GM21619 (cell line): ENCODE measurements at regions not wholly inside any gene's neighbourhood (a gene's known extent, or its start where the extent isn't known, plus 50 kb on each side); places are given as distances from the start of the nearest gene placed in this dataset.
A peak's percentile ranks its signal among the peaks of the same experiment; 100 is the strongest.
"Not testable (repeated sequence)": the region's sequence is repeated elsewhere in the genome, so short reads cannot be mapped to it uniquely, and the experiment has no call there.

ENCODE experiments used
- ATAC-seq: cut with Tn5 transposase; IDR thresholded peaks from one replicate; pipeline ENCODE4 v1.9.1; 2021; ENCODE audit not compliant: unreplicated experiment

- ATAC-seq, result no peak
Measured at GRCh38 chr12:47378222-47378582, 298.4 kb upstream of the AMIGO2 start.

GRCh38 chr12:47377414-47378221 lies 297.9 kb upstream of the AMIGO2 start:
- ATAC-seq, result no peak

- ATAC-seq, result no peak
Measured at GRCh38 chr12:47376927-47377326, 297.2 kb upstream of the AMIGO2 start.

DNA sequence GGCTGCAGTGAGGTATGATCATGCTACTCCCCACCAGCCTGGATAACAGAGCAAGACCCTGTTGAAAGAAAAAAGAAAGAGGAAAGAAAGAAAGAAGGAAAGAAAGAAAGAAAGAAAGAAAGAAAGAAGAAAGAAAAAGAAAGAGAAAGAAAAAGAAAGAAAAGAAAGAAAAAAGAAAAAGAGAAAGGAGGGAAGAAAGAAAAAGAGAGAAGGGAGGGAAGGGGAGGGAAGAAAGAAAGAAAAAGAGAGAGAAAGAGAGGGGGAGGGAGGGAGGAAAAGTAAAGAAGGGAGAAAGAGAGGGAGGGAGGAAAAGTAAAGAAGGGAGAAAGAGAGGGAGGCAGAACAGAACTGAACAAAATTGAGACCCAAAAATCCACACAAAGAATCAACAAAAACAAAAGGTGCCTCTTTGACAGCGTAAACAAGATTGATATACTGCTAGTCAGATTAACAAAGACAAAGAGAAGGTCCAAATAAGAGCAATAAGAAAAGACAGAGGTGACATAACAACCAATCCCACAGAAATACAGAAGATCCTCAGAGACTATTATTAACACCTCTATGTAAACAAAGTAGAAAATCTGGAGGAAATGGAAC lies 293.9 kb upstream of the AMIGO2 start:
- no peak for ATAC-seq

- ATAC-seq, result no peak
Measured at GRCh38 chr12:47370421-47370820, 290.7 kb upstream of the AMIGO2 start.

GRCh38 chr12:47369085-47369484 lies 289.3 kb upstream of the AMIGO2 start:
- no peak for ATAC-seq

DNA sequence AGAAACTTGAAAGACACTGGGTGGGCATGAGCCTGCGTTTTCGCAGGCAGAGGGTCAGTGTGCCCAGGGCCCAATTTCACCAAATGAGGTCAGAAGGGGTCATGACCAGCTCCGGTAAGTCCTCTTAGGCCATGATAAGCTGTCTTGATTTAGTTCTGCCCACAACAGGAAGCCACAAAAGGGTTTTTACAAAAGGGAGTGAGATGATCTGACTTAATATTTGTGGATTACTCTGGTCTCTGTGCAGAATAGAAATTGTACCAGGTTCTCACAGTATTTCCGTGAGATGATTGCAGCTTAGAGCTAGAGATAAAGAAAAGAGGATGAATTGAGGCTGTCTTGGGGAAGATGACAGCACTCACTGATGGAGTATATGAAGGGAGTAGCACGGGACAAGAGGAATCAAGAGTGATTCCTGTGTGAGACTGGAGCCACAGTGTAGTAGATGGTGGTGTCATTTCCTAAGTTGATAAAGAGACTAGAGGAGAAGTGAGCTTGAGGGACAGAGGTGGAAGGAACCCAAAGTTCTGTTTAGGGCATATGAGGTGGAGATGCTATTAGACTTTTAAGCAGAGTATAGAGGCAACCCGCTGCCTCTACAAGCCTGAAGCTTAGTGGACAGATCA lies 288.3 kb upstream of the AMIGO2 start:
- ATAC-seq, result no peak

GRCh38 chr12:47366579-47366978 lies 286.8 kb upstream of the AMIGO2 start:
- ATAC-seq, result no peak

DNA sequence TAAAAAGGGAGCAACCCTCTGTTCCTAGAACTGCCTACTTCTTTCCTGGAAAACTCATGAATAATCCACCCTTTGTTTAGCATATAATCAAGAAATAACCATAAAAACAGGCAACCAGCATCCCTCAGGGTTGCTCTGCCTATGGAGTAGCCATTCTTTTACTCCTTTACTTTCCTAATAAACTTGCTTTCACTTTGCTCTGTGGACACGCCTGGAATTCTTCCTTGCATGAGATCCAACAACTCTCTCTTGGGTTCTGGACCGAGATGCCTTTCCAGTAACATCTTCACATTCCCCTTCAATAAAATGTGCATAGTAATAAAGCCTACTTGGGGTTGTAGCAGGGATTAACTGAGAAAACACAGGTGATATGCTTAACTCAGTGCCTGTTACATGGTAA lies 286.4 kb upstream of the AMIGO2 start:
- no peak for ATAC-seq

- ATAC-seq, result not testable (repeated sequence)
Measured at GRCh38 chr12:47365443-47366076, 285.8 kb upstream of the AMIGO2 start.

- ATAC-seq, result no peak
Measured at GRCh38 chr12:47364261-47364660, 284.5 kb upstream of the AMIGO2 start.

DNA sequence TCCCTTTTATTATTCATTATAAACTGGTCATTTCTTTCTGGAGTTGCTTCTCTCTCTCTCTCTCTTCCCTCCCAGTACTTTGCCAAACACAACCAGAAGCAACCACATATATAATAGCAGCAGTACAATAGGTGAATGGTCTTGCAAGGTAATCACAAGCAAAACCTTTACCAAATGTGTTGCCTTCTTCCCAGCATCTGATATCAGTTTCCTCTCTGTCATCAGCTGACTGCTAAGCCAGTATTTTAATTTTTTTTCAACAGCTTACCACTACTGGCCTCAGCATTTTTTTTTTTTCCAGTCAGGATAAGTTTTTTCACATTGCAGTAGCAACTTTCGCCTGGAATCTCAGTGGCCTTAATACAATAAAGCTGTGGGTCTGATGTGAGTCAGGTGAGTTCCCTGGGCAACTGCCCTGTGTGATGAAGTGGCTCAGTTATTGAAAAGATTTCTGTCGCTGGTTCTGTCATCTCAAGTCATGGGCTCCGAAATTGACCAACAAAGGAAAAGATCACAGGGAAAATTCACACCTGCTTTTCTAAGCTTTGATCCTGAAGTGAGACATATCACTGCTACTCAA lies 282.5 kb upstream of the AMIGO2 start:
- no peak for ATAC-seq

GRCh38 chr12:47361389-47362021 lies 281.7 kb upstream of the AMIGO2 start:
- ATAC-seq, result peak; percentile 73

- ATAC-seq, result peak; percentile 15
Measured at GRCh38 chr12:47360771-47361388, 281.1 kb upstream of the AMIGO2 start.

DNA sequence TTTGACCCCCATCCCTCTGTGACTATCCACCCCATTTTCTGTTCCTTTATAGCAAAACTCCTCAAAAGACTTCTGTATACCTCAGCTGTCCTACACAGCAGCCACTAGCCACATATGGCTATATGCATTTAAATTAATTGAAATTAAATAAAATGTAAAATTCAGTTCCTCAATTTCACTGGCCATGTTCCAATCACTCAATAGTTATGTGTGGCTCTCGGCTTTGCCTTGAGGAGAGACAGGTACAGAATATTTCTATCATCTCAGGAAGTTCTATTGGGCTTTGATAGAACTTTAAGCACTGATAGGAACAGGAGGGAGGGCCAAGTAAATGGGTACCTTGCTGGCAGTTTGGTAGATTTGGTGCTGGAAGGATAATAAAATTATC lies 280.3 kb upstream of the AMIGO2 start:
- no peak for ATAC-seq

- no peak for ATAC-seq
Measured at GRCh38 chr12:47359310-47360092, 279.7 kb upstream of the AMIGO2 start.

- not testable (repeated sequence) for ATAC-seq
Measured at GRCh38 chr12:47357006-47357405, 277.2 kb upstream of the AMIGO2 start.

DNA sequence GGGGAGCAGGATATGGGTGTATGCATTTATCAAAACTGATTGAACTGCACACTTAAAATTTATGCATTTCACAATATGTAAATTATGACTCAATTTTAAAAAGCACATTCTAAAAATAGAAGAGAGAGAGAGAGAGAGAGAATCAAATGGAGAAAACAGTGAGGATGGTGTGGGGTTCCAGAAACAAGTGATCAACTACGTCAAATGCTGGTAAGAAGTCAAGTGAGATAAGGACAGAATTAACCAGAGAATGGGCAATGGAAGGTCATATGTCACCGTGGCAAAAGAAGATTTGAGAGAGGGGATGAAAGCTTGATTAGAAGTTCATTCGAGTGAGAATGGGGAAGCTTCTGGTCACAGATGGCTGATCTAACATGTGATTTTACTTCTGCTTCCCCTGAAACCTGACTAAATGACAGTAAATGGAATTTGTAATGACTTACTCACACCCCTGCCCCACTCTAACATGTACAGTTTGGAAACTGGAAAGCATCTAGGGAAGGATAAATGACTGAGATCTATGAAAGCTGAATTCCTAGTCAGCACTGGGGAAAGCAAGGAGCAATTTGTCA lies 276.5 kb upstream of the AMIGO2 start:
- ATAC-seq, result peak; percentile 74

DNA sequence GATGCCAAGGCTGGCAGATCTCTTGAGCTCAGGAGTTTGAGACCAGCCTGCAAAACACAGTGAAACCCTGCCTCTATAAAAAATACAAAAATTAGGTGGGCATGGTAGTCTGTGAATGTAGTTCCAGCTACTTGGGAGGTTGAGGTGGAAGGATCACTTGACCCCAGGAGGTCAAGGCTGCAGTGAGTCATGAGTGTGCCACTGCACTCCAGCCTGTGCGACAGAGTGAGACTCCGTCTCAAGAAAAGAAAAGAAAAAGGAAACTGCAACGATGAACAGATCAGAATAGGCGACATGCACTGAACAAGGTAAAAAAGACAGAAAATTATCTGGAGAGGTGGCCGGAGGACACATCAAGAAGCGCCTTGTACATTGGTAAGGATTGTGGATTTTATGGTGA lies 273.7 kb upstream of the AMIGO2 start:
- no peak for ATAC-seq
